HCT116 (cell line): ENCODE measurements at regions not wholly inside any gene's neighbourhood (a gene's known extent, or its start where the extent isn't known, plus 50 kb on each side); places are given as distances from the start of the nearest gene placed in this dataset.

Experiments used
- ATAC-seq: fragments of 200-7000 bp; cut with Tn5 transposase; 2 replicates; pipeline ENCODE4 v1.9.1; 2020; ENCODE audit warnings: mild to moderate bottlenecking, moderate library complexity
- BruUV-seq: library from RNA; stranded (reverse); fragments of 400-500 nt; replicated peaks from 2 replicates; lab custom pipeline; 2021; lab: Mats Ljungman, UMichigan
- CTCF ChIA-PET: fragments of 300-600 bp; sonication (Branson Sonifier 250); formaldehyde crosslinking; loops from one replicate; lab custom pipeline; 2021; ENCODE audit warnings: antibody characterized with exemption; lab: Charles Lee
- POLR2A ChIA-PET: fragments of 300-600, 350-600 bp; sonication (Branson Sonifier 250); formaldehyde crosslinking; loops from one replicate; lab custom pipeline; 2021; ENCODE audit warnings: antibody characterized with exemption; lab: Charles Lee
- RAD21 ChIA-PET, 2 experiments: fragments of 300-600 bp; sonication (Branson Sonifier 250); formaldehyde crosslinking; loops; one replicate each; lab custom pipeline; 2023; ENCODE audit warnings: low total read pairs in 2 of 2; ENCODE audit not compliant: uncharacterized antibody in 2 of 2, unreplicated experiment in 2 of 2, low non-redundant PET in 1 of 2; lab: Charles Lee
- DNase-seq: peaks from one replicate; pipeline ENCODE4 v3.0.0-alpha.2; 2010; ENCODE audit warnings: low read depth, low spot score
- H2AFZ ChIP-seq: fragments of 200-600 bp; shearing (Covaris generic), sonication (generic); 2 replicates; pipeline ENCODE4 v1.6.1; 2017; ENCODE audit warnings: low read depth, mixed run types, mixed read lengths, antibody characterized with exemption, low read length; ENCODE audit not compliant: poor library complexity, severe bottlenecking
- H3K27ac ChIP-seq: 2 replicates; pipeline ENCODE4 v1.5.1; 2012; ENCODE audit warnings: low read depth, low read length
- H3K27me3 ChIP-seq: fragments of 200-600 bp; sonication (generic); 2 replicates; pipeline ENCODE4 v1.6.1; 2016; ENCODE audit warnings: mixed run types, low read length, mixed read lengths; ENCODE audit not compliant: insufficient read depth
- H3K36me3 ChIP-seq, 2 experiments: fragments of 200-500 bp in 1 of 2; fragments of 200-600 bp in 1 of 2; sonication (Bioruptor generic) in 1 of 2; sonication (generic) in 1 of 2; 2 replicates each; pipeline versions ENCODE4 v1.5.1 to v1.6.1; 2014 to 2016; ENCODE audit warnings: low read length in 2 of 2, inconsistent platforms in 1 of 2, mixed read lengths in 1 of 2, mixed run types in 1 of 2; ENCODE audit not compliant: insufficient read depth in 2 of 2, control insufficient read depth in 1 of 2
- H3K4me1 ChIP-seq, 2 experiments: fragments of 200-600 bp in 1 of 2; sonication (generic) in 1 of 2; 2 replicates each; pipeline versions ENCODE4 v1.5.1 to v1.6.1; 2012 to 2017; ENCODE audit warnings: low read length in 2 of 2, inconsistent platforms in 1 of 2, mild to moderate bottlenecking in 1 of 2, mixed read lengths in 1 of 2, mixed run types in 1 of 2, moderate library complexity in 1 of 2; ENCODE audit not compliant: insufficient read depth in 2 of 2, control insufficient read depth in 1 of 2
- H3K4me2 ChIP-seq: fragments of 200-600 bp; sonication (generic); 2 replicates; pipeline ENCODE4 v1.6.1; 2017; ENCODE audit warnings: mixed run types, low read length, mixed read lengths
- H3K4me3 ChIP-seq, 2 experiments: fragments of 200-600 bp in 1 of 2; sonication (generic) in 1 of 2; replicated peaks in 1 of 2; 2 replicates each; pipeline ENCODE4 v1.5.1; 2011 to 2016; ENCODE audit warnings: low read length in 2 of 2, control low read depth in 1 of 2, low read depth in 1 of 2, mild to moderate bottlenecking in 1 of 2, mixed read lengths in 1 of 2, mixed run types in 1 of 2
- H3K79me2 ChIP-seq: fragments of 200-600 bp; sonication (generic); 2 replicates; pipeline ENCODE4 v1.6.1; 2017; ENCODE audit warnings: mild to moderate bottlenecking, mixed run types, low read length, moderate library complexity, mixed read lengths; ENCODE audit not compliant: insufficient read depth
- H3K9ac ChIP-seq: fragments of 200-600 bp; sonication (generic); 2 replicates; pipeline ENCODE4 v1.6.1; 2016; ENCODE audit warnings: low read length, mixed read lengths
- H3K9me2 ChIP-seq: fragments of 200-600 bp; sonication (generic), shearing (Covaris generic); 2 replicates; pipeline ENCODE4 v1.6.1; 2017; ENCODE audit warnings: mixed run types, mild to moderate bottlenecking, moderate library complexity; ENCODE audit not compliant: insufficient read depth
- H3K9me3 ChIP-seq, 2 experiments: fragments of 200-500 bp in 1 of 2; fragments of 200-600 bp in 1 of 2; sonication (Bioruptor generic) in 1 of 2; sonication (generic) in 1 of 2; 2 replicates each; pipeline ENCODE4 v1.6.1; 2014 to 2017; ENCODE audit warnings: low read length in 2 of 2, mixed read lengths in 2 of 2, inconsistent platforms in 1 of 2, low read depth in 1 of 2, mild to moderate bottlenecking in 1 of 2, mixed run types in 1 of 2, moderate library complexity in 1 of 2; ENCODE audit not compliant: control insufficient read depth in 1 of 2, insufficient read depth in 1 of 2
- H4K20me1 ChIP-seq: fragments of 200-600 bp; sonication (generic), shearing (Covaris generic); 2 replicates; pipeline ENCODE4 v1.6.1; 2017; ENCODE audit warnings: mixed run types, mild to moderate bottlenecking, moderate library complexity; ENCODE audit not compliant: insufficient read depth
- CTCF ChIP-seq, 3 experiments: fragments of 200-600 bp in 1 of 3; sonication (generic) in 1 of 3; IDR thresholded peaks in 2 of 3; conservative IDR thresholded peaks in 1 of 3; 2 replicates each; pipeline ENCODE4 v1.5.1; 2012 to 2017; ENCODE audit warnings: low read depth in 2 of 3, low read length in 2 of 3, antibody characterized with exemption in 1 of 3, borderline replicate concordance in 1 of 3, control low read depth in 1 of 3, mild to moderate bottlenecking in 1 of 3, mixed read lengths in 1 of 3, mixed run types in 1 of 3, moderate library complexity in 1 of 3; ENCODE audit not compliant: insufficient read depth in 1 of 3
- RAD21 ChIP-seq: IDR thresholded peaks from 2 replicates; pipeline ENCODE4 v1.6.1; 2012; ENCODE audit warnings: low read depth, mild to moderate bottlenecking
- REST ChIP-seq: IDR thresholded peaks from 2 replicates; pipeline ENCODE4 v1.6.1; 2012; ENCODE audit warnings: low read depth
- YY1 ChIP-seq: IDR thresholded peaks from 2 replicates; pipeline ENCODE4 v1.6.1; 2011; ENCODE audit warnings: low read length, low read depth, moderate library complexity, mild to moderate bottlenecking; ENCODE audit not compliant: insufficient replicate concordance; ENCODE audit errors: extremely low read depth
- intact Hi-C: fragments of 100-400 bp; cut with micrococcal nuclease; formaldehyde crosslinking; loops from 2 replicates; pipeline ENCODE4 v1.10.0; 2022

GRCh38 chrX:82703551-82703950 lies 804.5 kb upstream of the POU3F4 start:
- RAD21 ChIA-PET: no interaction called here
- TF ChIP-seq REST: no peak
- no peak for TF ChIP-seq RAD21
- no peak for TF ChIP-seq CTCF (IDR thresholded peaks at IDR 0.05 in 2 of 3, conservative IDR thresholded peaks at IDR 0.05 in 1 of 3; ENCODE audit: borderline replicate concordance in 1 of 3, insufficient read depth in 1 of 3, low read depth in 2 of 3, low read length in 2 of 3)
- TF ChIP-seq YY1: no peak
- H3K4me1 ChIP-seq: no peaks in the 10 kb centered on the region

More at GRCh38 chrX:82703551-82703950, 804.5 kb upstream of the POU3F4 start:
- Histone ChIP-seq H3K9me2 (no peaks in the 10 kb centered on the region), H3K9me3 (no peaks in the 10 kb centered on the region), H4K20me1 (no peaks in the 10 kb centered on the region), H3K9ac (no peak overlapping the region), H3K36me3 (no peaks in the 10 kb centered on the region), H2AFZ (no peak overlapping the region), H3K79me2 (no peaks in the 10 kb centered on the region), H3K4me3 (no peak overlapping the region), H3K4me2 (no peak overlapping the region), H3K27me3 (no peaks in the 10 kb centered on the region), H3K27ac (no peak overlapping the region)
- ATAC-seq (no peak), DNase-seq (no peak)
- intact Hi-C loops: no loop called here
- BruUV-seq: no TSS peak
- CTCF ChIA-PET: no interaction called here
- POLR2A ChIA-PET: no interaction called here
